ENCODE measurements at regions not wholly inside any gene's neighbourhood (a gene's known extent, or its start where the extent isn't known, plus 50 kb on each side); places are given as distances from the start of the nearest gene placed in this dataset.

DNA sequence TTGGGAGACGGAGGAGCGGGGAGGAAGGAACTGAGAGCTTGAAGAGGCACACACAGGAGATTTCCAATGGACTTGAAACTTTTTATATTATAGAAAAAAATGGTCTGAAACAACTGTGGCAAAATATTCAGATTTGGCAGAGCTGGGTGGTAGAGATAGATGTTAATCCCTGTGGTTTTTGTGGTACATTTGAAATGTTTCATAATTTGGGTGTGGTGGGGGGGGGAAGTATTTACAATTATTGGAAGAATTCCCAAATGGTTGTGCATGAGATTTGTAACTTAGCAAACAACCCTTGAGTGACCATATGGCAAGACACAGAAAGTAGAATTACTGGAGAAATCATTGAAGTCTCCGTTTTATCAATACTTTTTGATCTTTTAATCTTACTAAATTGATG lies 588.8 kb upstream of the PSMD7 start:
- Histone ChIP-seq H3K27ac (ENCODE audit: low read depth, low read length, poor library complexity, severe bottlenecking) (no peak overlapping the region), H3K36me3 (ENCODE audit: insufficient read depth, low read length) (no peaks in the 10 kb centered on the region), H3K4me3 (ENCODE audit: low read depth, low read length, poor library complexity, severe bottlenecking) (no peak overlapping the region), H3F3A (ENCODE audit: insufficient read depth, low read length) (no peaks in the 10 kb centered on the region), H2AFZ (ENCODE audit: low read length) (no peak overlapping the region), H3K27me3 (ENCODE audit: insufficient read depth, low read length) (no peaks in the 10 kb centered on the region), H3K4me1 (ENCODE audit: insufficient read depth, low read length, severe bottlenecking) (no peaks in the 10 kb centered on the region), H3K9ac (ENCODE audit: low read length) (no peak overlapping the region), H3K79me2 (ENCODE audit: insufficient read depth, low read length) (no peaks in the 10 kb centered on the region), H4K20me1 (ENCODE audit: insufficient read depth, low read length) (no peaks in the 10 kb centered on the region), H3K9me3 (ENCODE audit: low read length) (no peaks in the 10 kb centered on the region), H3K9me2 (ENCODE audit: low read depth, low read length) (no peaks in the 10 kb centered on the region), H3K4me2 (ENCODE audit: low read length) (no peak overlapping the region)
- TF ChIP-seq, protein P1, sequence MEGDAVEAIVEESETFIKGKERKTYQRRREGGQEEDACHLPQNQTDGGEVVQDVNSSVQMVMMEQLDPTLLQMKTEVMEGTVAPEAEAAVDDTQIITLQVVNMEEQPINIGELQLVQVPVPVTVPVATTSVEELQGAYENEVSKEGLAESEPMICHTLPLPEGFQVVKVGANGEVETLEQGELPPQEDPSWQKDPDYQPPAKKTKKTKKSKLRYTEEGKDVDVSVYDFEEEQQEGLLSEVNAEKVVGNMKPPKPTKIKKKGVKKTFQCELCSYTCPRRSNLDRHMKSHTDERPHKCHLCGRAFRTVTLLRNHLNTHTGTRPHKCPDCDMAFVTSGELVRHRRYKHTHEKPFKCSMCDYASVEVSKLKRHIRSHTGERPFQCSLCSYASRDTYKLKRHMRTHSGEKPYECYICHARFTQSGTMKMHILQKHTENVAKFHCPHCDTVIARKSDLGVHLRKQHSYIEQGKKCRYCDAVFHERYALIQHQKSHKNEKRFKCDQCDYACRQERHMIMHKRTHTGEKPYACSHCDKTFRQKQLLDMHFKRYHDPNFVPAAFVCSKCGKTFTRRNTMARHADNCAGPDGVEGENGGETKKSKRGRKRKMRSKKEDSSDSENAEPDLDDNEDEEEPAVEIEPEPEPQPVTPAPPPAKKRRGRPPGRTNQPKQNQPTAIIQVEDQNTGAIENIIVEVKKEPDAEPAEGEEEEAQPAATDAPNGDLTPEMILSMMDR (IDR thresholded peaks at IDR 0.05; ENCODE audit: low read length), result no peak
- no peak for TF ChIP-seq EZH2 (IDR thresholded peaks at IDR 0.05; ENCODE audit: borderline replicate concordance, low read length)

DNA sequence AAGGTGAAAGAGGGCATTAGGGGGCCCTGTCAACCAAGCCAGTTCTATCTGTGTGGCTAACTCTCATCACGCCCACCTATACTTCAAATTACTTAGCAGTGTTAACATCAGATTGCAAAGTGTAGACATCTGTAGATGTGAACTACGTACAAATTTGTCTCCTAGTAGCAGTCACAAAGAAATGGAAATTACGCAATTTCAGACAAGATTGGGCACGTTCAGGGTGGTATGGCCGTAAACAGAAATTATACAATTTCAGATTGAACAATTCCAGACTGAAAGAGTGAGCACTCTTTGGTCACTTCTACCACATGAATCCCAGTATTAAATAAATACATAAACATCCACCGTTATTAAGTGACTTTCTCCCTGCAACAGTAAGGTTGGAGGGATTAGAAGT lies 592.7 kb upstream of the PSMD7 start:
- Histone ChIP-seq H2AFZ (ENCODE audit: low read length) (no peak overlapping the region), H3K27ac (ENCODE audit: low read depth, low read length, poor library complexity, severe bottlenecking) (no peak overlapping the region), H3K9ac (ENCODE audit: low read length) (no peak overlapping the region), H3K27me3 (ENCODE audit: insufficient read depth, low read length) (no peaks in the 10 kb centered on the region), H3F3A (ENCODE audit: insufficient read depth, low read length) (no peaks in the 10 kb centered on the region), H3K79me2 (ENCODE audit: insufficient read depth, low read length) (no peaks in the 10 kb centered on the region), H3K9me3 (ENCODE audit: low read length) (no peaks in the 10 kb centered on the region), H3K4me2 (ENCODE audit: low read length) (no peak overlapping the region), H3K9me2 (ENCODE audit: low read depth, low read length) (no peaks in the 10 kb centered on the region), H3K4me1 (ENCODE audit: insufficient read depth, low read length, severe bottlenecking) (no peaks in the 10 kb centered on the region), H4K20me1 (ENCODE audit: insufficient read depth, low read length) (no peaks in the 10 kb centered on the region), H3K36me3 (ENCODE audit: insufficient read depth, low read length) (no peaks in the 10 kb centered on the region), H3K4me3 (ENCODE audit: low read depth, low read length, poor library complexity, severe bottlenecking) (no peak overlapping the region)
- no peak for TF ChIP-seq EZH2 (IDR thresholded peaks at IDR 0.05; ENCODE audit: borderline replicate concordance, low read length)
- TF ChIP-seq, protein P1 (IDR thresholded peaks at IDR 0.05; ENCODE audit: low read length), result no peak

DNA sequence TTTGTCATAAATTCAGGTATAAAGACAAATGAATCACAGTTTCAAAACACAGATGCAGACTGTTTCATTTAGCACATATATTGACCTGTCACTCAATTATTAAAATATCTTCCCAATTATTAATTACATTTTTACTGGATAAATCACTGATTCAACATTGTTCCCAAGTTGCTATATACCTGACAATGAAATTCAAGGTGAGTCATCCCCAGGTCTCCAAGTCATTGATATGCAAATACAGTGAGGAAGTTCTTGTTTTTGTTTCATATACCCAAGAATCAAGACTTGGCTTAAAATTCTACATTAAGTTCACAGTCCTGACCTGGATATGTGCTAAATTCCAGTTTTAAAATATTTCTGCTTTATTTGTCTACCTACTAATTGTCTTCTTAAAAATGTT lies 599.3 kb upstream of the PSMD7 start:
- Histone ChIP-seq H3K9me2 (ENCODE audit: low read depth, low read length) (no peaks in the 10 kb centered on the region), H3K27me3 (ENCODE audit: insufficient read depth, low read length) (no peaks in the 10 kb centered on the region), H3K4me3 (ENCODE audit: low read depth, low read length, poor library complexity, severe bottlenecking) (no peak overlapping the region), H3K9ac (ENCODE audit: low read length) (no peak overlapping the region), H3K27ac (ENCODE audit: low read depth, low read length, poor library complexity, severe bottlenecking) (no peak overlapping the region), H2AFZ (ENCODE audit: low read length) (no peak overlapping the region), H3K4me2 (ENCODE audit: low read length) (no peak overlapping the region), H3K79me2 (ENCODE audit: insufficient read depth, low read length) (no peaks in the 10 kb centered on the region), H3F3A (ENCODE audit: insufficient read depth, low read length) (no peaks in the 10 kb centered on the region), H3K9me3 (ENCODE audit: low read length) (no peaks in the 10 kb centered on the region), H3K4me1 (ENCODE audit: insufficient read depth, low read length, severe bottlenecking) (no peaks in the 10 kb centered on the region), H4K20me1 (ENCODE audit: insufficient read depth, low read length) (no peaks in the 10 kb centered on the region), H3K36me3 (ENCODE audit: insufficient read depth, low read length) (no peaks in the 10 kb centered on the region)
- no peak for TF ChIP-seq EZH2 (IDR thresholded peaks at IDR 0.05; ENCODE audit: borderline replicate concordance, low read length)
- TF ChIP-seq, protein P1 (IDR thresholded peaks at IDR 0.05; ENCODE audit: low read length), result no peak
